Activated CD4-positive, alpha-beta T cell treated with anti-CD3 and anti-CD28 coated beads, Interleukin-2, amount 50 U/mL, for 4 hours (primary cell): ENCODE measurements at regions not wholly inside any gene's neighbourhood (a gene's known extent, or its start where the extent isn't known, plus 50 kb on each side); places are given as distances from the start of the nearest gene placed in this dataset.
"Not testable (repeated sequence)": the region's sequence is repeated elsewhere in the genome, so short reads cannot be mapped to it uniquely, and the experiment has no call there.

Experiments used
- DNase-seq, 2 experiments: peaks; one replicate each; pipeline ENCODE4 v3.0.0-alpha.2; 2020

- DNase-seq, result no peak
Observed at GRCh38 chr5:136924490-136924889, 559.1 kb upstream of the TRPC7 start.

- DNase-seq, result no peak
Observed at GRCh38 chr5:136910625-136911024, 545.3 kb upstream of the TRPC7 start.

GRCh38 chr5:136909906-136910305, 544.6 kb upstream of the TRPC7 start:
- DNase-seq, result no peak

DNA sequence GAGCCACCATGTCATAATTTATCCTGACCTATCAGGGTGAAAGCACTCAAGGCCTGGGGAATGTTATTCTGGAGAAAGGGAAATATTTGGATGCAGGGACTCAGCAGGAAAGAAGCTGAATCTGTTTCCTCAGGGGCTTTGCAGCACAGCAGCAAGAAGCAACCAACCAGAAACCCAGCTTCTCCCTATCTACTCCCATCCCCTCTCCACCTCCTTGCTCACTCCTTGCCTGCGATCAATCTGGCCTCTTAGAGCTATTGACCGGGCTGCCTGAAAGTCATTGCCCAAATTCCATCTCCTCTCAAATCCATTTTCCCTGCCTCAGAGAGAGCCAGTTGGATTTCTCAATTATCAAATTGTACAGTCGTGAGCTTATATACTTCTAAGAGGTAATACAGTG, 542.0 kb upstream of the TRPC7 start:
- DNase-seq, result no peak

- DNase-seq, result no peak
Observed at GRCh38 chr5:136906545-136906944, 541.2 kb upstream of the TRPC7 start.

DNA sequence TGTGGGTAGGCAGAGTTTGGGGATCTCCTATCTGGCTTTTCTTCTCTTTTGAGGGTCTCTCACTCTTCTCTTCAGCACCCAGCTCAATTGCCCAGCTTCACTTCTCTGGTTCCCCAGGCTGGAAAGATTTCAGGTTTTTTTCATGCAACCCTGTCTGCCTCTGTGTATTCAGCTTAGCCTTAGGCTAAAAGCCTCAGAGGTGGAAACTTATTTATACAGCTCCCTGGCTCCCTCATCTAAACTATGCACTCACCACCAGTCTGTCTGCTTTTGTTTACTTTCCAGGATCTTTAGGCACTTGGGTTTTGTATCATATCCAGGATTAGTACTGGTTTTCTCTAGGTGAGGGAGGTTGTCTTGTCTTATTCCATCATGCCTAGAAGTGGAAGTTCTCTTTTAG, 540.2 kb upstream of the TRPC7 start:
- no peak for DNase-seq

DNA sequence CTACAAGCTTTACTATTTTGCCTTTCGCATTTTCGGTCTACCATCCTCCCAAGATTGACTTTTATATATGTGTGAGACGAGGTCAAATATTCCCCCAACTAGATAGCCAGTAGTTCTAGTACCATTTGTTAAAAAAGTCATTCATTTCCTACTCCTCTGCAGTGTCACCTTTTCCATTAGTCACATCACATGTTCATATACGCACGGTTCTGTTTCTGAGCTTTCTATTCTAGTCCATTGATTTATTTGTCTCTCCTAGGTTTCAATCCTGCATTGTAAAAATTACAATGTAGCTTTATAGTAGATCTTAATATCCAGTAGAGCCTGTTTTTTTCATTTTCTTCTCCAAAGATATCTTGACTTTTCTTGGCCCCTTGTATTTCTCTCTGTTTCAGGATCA, 528.7 kb upstream of the TRPC7 start:
- DNase-seq, result no peak

- no peak for DNase-seq
Observed at GRCh38 chr5:136892000-136892399, 526.7 kb upstream of the TRPC7 start.

GRCh38 chr5:136891175-136891972, 526.0 kb upstream of the TRPC7 start:
- no peak for DNase-seq

GRCh38 chr5:136890431-136891148, 525.2 kb upstream of the TRPC7 start:
- DNase-seq, result no peak

- DNase-seq, result no peak
Observed at GRCh38 chr5:136886608-136887007, 521.3 kb upstream of the TRPC7 start.

GRCh38 chr5:136864960-136865359, 499.6 kb upstream of the TRPC7 start:
- DNase-seq, result no peak

DNA sequence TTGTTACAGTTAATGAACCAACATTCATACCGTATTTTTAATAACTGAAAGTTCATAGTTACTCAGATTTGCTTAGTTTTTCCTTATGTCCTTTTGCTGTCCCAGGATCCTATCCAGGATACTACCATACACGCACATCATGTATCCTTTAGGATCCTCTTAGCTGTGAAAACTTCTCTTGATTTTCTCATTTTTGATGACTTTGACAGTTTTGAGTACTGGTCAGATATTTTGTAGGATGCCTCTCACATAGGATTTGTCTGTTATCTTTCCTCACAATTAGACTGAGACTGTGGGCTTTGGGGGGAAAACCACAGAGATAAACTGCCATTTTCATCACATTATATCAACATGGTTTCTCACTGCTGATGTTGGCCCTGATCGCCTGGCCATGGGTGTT, 491.3 kb upstream of the TRPC7 start:
- no peak for DNase-seq

GRCh38 chr5:136853971-136854370, 488.6 kb upstream of the TRPC7 start:
- no peak for DNase-seq

- no peak for DNase-seq
Observed at GRCh38 chr5:136840601-136841000, 475.3 kb upstream of the TRPC7 start.

GRCh38 chr5:136836093-136836492, 470.7 kb upstream of the TRPC7 start:
- no peak for DNase-seq

DNA sequence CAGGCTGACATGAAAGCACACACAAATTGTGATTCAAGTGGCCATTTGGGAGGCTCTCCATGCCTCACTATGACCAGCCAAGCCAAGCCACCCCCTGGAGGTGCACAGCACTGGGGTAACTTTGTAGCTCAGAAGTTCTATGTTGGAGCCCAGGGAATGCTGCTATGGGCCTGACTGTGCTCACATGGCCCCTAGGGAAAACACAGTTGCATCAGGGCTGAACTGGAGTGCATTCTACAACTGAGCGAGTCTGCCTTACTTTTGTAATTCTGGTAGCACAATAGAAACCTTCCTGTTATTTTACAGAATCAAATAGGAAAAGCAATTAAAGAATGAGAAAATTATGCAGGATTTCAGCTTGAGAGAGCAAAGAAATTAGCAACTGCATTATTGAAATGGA, 455.5 kb upstream of the TRPC7 start:
- no peak for DNase-seq

DNA sequence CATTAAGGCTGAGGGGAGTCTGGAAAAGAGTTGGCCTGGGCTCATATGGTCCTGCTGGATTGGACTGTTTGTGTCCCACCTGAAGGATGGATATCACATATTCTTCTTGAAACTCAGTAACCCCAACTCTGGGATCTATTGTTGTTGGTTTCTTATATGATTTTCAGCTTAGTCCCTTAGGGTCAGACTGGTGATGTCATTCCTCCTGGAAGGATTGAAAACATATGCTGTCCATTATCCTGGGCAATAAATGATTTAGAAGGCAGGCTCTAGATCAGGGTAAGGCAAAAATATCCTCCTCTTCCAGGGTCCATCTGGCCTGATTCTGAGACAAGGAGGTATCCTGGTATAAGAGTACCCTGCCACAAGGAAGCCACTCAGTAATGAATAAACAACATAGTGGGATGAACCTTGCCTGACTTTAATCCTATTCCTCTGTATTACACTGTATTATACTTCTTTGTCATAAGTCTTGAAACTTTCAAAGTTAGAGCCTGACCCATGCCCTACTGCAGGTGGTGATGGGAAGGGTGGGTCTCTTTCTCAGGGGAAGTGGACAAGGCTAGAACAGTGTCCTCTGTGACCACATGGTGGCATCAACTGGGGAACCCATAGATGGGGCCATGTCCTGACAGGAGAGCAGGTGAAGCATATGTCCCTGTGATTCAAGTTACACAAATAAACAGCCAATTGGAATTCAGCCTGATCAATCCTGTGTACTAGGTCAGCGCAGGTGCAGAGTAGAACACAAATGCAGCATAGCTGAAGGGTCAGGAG, 454.4 kb upstream of the TRPC7 start:
- no peak for DNase-seq

GRCh38 chr5:136816327-136816726, 451.0 kb upstream of the TRPC7 start:
- no peak for DNase-seq

GRCh38 chr5:136814619-136815378, 449.5 kb upstream of the TRPC7 start:
- DNase-seq, result no peak

GRCh38 chr5:136812270-136812669, 446.9 kb upstream of the TRPC7 start:
- not testable (repeated sequence) for DNase-seq

DNA sequence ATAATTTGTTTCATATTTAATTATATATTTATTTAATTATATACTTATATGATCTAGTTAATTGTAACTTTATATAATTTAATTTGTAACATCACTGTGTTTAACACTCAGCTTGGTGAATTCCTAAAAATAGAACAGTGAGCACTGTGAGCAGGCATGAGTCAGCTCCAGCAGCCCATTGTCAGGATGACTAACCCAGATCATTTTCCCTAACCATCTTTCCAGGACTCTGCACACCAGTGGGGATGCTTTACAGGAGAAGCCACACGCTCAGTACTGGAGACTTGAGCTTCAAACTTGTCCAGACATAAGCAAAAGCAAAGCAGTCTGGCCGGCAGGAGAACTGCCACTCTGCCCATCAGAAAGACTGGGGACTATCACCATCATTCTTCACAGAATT, 446.2 kb upstream of the TRPC7 start:
- no peak for DNase-seq

GRCh38 chr5:136811086-136811485, 445.7 kb upstream of the TRPC7 start:
- no peak for DNase-seq
